ENCODE measurements at regions not wholly inside any gene's neighbourhood (a gene's known extent, or its start where the extent isn't known, plus 50 kb on each side); places are given as distances from the start of the nearest gene placed in this dataset.
"Not testable (repeated sequence)": the region's sequence is repeated elsewhere in the genome, so short reads cannot be mapped to it uniquely, and the experiment has no call there.

DNA sequence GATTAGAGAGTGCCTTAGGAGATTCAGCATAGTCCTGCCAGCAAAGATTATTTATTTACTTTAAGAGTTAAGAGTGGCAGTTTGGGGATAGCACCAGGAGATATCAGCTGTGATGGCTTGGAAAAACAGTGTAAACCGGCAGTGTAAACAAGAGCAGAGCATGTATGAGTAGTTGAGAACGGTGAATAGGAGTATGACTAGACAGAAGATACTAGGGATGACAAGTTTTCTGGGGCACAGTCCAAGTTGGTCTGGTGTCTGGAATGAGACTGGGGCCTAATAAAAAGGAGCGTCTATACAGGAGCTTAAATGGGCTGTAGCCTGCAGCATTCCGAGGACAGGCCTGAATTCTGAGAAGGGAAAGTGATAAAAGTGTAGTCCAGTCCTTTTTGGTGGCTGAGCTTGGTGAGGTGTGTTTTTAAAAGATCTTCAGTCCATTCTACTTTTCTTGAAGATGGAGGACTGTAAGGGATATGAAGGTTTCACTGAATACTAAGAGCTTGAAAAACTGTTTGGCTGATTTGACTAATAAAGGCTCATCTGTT, 117.8 kb downstream of the TLR5 start:
- not testable (repeated sequence) for DNase-seq

DNA sequence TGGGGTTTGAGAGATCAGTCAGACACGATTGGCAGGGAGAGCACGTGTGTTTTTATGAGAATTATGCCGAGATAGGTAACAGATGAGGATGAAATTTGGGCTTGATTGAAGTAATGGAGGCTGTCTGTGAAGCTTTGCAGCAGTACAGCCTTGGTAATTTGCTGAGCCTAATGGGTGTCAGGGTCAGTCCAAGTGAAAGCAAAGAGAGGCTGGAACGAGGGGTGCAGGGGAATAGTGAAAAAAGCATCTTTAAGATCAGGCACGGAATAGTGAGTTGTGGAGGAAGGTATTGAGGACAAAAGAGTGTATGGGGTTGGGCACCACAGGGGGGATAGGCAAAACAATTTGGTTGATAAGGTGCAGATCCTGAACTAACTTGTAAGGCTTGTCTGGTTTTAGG, 116.4 kb downstream of the TLR5 start:
- DNase-seq = not testable (repeated sequence)

DNA sequence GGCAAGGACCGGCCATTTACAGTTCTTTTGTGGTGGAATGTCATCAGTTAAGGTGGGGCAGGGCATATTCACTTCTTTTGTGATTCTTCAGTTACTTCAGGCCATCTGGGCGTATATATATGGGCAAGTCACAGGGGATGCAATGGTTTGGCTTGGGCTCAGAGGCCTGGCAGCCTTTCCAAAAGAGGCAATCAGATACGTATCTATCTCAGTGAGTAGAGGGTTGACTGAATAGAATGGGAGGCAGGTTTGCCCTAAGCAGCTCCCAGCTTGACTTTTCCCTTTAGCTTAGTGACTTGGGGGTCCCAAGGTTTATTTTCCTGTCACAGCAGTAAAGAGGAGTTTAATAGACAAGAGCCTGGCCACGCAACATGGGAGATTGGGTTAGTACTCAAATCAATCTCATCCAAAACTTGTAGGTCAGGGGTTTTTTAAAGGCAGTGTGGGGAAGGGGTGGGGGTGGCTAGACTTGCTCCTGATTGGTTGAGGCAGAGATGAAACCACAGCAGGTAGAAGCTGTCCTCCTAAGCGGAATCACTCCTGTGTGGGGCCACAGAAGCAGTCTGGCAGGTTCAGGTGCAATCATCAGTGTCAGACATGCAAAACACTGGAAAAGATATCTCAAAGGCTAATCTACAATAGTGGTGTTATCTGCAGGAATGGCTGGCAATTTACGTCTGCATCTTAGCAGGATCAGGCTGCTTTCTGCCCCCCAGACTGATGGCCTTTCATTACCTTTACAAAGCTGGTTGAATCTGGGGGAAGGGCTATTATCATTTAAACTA, 112.9 kb downstream of the TLR5 start:
- DNase-seq = no peak

DNA sequence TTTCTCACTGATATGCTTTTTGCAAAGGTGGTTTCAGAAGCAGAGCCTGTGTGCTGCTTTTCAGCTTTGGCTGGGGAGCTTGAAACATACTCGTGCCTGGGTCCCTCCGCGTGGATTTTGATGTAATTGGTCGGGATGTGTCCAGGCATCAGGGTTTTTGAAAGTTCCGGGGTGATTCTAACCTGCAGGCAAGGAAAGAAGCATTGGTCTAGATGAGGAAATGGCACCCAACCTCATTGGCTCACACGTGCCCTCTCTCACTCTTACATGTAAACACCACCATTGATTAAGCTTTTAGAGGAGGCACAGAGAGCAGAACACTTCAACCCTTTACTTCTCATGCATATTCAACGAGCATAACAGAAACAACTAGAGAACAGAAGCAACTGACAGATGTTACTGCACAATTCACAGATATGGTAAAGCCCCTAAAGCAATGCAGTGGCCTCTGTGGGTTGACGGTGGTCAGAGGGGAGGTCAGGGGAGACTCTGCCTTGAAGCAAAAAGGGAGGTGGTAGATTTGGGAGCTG, 112.1 kb downstream of the TLR5 start:
- no peak for DNase-seq

DNA sequence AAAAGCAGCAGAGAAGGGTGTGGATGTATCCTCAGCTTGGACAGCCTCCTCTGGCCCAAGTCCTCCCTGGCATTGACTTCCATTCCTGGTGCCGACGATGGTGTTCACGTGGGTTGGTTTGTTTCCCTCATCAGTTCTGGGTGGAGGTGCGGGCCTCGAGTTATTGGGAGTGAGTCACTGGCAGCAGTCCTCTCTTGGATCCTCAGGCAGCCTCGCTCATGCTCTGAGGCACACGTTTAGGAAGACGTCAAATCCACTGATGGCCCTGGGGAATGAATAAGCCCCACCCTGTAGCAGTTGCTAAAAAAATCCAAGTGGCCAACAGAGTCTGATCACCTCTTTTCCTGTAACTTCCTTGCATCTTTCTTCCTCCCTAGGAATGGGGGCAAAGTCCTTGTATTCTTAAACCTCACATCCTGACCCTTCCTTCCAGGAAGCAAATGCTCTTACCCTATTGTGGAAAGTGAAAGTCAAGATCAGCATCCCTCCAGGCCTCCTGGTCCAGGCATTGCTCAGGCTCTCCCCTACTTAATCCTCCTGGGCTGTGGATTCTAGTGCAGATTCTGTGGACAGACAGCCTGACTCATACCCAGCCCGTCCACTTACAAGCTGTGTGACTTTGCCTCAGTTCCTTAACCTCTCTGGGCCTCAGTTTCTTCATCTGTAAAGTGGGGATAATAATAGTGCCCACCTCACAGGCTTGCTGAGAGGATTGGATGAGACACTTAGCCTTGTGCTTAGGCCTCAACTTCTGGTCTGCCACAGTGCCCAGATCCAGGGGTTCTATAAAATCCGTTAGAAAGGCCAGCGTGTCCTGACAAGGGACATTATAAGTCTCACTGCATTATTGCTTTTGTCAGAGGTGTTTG, 111.1 kb downstream of the TLR5 start:
- DNase-seq = no peak

DNA sequence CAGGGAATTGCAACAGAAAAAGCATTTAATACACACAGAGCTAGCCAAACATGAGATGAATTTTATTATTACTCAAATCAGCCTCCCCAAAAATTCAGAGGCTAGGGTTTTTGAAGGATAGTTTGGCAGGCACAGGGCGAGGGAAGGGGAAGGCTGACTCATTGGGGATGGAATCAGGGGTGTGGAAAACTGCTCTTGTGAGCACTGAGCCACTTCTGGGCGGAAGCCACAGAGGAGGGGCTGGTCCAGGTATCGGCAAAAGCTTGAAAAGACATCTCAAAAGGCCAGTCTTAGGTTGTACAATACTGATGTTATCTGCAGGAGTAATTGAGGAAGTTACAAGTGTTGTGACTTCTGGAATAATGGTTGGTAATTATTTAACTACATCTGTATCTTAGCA, 109.4 kb downstream of the TLR5 start:
- no peak for DNase-seq

DNA sequence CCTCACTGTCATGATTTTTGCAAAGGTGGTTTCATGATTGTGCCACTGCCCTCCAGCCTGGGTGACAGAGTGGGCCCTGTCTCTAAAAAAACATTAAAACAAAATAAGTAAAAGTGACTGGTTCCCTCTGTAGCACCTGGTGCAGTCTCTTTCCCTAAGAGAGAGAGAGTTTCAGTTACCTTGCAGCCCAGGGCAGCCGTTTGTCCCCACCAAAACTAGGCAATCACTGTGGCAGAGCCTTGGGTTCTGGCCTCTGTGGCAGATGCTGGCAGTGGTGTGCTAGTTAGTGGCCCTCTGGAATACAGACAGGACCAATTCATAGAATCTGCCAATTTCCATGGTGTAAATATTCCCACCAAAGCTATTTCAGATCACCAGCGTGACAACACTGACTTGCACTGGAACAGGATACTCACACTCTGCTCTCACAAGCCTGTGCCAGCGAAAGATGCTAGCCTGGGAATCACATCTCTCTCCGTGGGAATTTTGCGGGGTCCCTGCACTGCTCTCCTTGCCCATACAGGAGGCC, 108.7 kb downstream of the TLR5 start:
- no peak for DNase-seq

DNA sequence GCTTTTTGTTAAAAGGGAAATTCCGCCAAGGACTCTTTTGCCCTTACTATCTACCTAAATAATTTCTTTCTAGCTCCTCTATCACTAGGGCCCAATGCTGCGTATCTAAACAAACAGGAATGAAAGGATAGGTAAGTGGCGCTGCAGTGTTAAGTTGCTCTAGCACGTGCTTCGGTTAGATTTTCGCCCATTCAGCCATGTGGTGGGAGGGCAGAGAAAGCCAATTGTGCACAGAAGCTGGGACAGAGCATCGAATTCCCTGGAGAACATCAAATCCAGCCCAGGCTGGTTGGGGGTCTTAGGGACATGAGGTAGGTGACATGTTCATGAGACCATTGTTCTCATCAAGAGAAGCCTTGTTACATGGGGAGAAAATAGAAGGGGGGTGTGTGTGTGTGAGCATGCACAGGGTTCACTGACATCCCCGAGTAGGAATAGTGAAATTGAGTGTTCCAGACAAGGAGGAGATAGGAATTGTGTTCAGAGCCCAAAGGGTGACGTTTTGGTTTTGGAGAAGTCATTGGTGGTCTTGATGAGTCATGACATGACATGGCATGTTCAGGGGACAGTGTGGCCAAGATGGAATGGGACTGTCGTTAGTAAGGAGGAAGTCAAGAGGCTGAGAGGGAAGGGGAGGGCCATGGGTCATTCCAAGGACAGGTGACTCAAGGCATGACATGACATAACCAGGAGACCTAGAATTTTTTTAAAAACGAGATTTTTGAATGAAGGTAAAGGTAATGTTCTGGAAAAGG, 107.1 kb downstream of the TLR5 start:
- DNase-seq = no peak

DNA sequence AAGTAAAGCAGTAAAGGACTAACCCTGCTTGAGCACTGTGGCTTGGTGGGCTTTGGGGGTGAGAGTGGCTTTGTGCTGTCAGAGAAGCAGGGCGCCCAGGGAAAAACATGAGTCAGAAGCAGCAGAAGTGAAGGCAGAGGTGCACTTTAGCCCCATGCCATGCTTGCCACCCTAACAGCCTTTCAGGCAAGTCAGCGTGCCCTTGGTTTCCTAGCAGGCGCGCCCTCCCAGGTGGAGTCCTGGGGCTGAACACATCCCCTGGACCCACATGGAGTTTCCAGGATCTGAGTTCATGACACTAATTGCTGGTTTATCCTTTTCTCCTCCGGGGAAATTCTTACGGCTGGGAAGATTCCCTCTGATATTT, 106.6 kb downstream of the TLR5 start:
- no peak for DNase-seq

DNA sequence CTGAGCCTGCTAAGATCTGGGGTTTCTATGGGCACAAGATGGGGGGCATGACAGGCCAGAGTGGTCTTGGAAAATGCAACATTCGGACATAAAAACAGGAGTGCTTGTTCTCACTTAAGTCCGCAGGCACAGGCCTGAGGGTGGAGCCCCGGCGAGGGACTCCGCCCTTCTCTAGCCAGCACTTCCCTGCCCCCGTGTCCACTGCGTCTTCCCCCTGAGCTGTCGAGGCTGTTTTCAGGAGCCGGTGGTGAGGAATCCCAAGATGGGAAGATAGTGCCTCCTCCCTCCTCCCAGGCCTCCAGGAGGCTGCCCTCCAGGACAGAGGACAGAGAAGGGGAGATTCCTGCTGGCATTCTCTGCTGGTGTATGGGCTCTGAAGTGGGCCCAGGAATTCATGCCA, 105.2 kb downstream of the TLR5 start:
- DNase-seq = no peak

DNA sequence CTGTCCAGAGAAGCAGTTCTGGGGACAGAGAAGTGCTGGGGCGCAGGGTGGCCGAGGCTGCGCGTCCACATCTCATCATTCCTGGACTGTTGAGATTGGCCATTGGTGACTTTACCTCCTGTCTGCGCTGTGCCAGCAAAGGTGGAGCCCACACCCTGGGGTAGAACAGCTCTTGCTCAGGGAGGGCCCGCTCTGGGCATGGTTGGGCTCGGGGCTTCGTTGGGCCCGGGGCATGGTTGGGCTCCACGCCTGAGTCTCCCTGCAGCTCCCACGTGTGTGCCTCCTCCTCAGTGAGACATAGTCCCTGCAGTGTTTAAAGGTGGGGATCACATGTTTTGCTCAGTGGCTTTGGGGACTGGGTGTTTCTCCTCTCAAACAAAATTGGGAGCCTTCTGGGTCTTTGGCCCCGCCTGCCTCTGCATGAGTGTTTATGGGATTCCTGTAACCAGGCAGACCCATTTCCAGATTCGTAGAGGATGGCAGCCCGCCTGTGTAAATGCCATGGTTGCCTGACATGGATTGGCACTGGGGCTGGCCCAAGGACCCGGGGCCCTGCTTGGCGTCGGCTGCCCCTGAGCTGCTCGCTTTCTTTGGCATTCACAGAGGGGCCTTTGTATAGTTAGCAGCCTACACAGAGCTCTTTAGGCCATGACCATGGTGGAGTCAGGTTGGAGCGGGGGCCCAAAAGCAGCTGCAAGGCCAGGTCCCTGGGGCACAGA, 104.6 kb downstream of the TLR5 start:
- DNase-seq = no peak

DNA sequence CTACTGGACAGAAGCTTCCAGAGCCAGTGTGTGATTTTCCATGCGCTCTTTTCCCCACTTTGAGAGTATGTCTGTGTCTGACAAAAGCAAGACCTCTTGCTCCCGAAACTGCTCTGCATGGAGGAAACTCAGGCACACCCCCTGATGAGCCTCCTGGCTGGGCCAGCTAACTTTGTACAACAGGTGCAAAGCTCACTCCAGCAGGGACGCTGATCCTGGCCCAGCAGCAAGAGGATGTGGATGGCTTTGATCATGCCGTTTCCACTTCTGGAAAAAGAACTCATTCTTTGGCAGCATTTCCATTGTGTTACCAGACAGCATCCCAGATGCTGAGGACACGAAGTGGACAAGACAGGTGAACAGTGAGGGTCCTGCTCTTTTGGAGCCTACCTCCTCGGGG, 103.1 kb downstream of the TLR5 start:
- no peak for DNase-seq

DNA sequence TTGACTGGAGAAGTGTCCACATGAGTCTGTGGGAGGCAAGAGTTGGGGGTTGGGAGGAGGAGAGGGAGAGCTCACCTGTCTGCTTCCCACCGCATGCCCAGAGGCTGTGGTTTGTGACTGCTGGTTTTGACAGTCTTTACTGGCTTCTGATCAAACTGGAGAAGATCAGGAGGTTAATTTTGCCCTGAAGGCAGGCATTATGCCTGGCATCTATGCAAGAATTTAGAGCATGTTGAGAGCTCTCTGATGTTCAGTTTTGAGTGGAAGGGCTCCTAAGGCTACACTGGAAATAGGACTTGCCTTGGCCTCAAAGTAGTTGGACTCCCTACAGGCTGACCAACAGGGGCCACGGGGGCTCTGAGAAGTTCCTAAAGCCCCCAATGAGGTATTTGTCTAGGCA, 101.6 kb downstream of the TLR5 start:
- no peak for DNase-seq

DNA sequence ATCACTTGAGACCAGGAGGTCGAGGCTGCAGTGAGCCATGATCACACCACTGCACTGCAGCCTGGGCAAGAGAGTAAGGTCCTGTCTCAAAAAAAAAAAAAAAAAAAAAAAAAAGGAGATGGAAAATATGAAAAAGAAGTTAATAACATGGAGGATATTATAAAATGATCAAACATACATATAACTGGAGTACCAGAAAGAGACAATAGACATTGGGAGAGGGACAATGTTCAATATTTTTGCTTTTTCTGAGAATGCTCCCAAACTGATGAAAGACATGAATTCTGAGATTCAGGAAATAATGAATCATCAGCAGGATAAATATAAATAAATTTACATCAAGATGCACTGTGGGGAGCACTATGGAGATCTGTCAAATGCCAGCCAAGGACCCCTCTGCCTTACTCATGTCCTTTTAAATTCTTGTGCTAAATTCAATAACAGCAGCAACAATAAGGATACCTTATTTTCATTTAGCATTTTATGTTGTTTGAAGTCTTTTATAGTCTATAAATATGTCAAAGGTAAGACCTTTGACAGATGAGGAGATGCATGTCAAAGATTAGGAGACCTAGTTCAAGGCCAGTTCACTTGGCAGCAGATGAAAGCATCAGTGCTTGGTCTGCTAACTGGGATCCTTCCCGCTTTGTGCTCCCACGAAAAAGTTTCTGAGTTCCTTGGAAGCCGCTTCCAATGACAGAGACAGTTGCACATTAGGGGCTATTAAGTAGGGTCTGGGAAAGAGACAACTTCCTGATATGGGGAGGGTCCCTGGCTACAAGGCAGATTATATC, 97.7 kb downstream of the TLR5 start:
- no peak for DNase-seq

DNA sequence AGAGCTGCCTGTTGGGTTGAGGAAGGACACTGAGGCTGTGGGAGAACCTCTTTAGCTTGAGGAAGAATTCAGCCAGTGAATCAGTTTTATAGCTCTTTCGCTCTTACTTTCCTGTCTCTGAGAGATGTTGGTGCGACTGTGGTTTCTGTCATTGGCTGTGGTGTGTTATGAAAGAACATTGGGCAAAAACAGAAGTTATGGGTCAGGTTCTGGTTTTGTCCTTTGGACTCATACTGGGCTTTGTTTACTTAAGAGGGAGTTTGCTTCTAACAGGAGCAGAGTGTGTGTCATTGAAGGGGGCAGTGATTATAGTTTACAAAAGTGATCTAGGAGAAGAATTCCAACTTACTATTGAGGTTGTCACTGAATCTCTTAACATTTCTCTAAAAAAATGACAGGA, 97.0 kb downstream of the TLR5 start:
- no peak for DNase-seq

DNA sequence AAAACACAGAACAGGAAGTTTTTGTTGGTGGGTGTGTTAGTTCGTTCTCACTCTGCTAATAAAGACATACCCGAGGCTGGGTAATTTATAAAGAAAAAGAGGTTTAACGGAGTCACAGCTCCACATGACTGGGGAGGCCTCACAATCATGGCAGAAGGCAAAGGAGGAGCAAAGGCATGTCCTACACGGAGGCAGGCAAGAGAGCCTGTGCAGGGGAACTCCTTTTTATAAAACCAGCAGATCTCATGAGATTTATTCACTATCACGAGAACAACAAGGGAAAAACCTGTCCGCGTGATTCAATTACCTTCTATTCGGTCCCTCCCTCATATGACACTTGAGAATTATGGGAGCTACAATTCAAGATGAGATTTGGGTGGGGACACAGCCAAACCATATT, 96.6 kb downstream of the TLR5 start:
- DNase-seq = not testable (repeated sequence)

DNA sequence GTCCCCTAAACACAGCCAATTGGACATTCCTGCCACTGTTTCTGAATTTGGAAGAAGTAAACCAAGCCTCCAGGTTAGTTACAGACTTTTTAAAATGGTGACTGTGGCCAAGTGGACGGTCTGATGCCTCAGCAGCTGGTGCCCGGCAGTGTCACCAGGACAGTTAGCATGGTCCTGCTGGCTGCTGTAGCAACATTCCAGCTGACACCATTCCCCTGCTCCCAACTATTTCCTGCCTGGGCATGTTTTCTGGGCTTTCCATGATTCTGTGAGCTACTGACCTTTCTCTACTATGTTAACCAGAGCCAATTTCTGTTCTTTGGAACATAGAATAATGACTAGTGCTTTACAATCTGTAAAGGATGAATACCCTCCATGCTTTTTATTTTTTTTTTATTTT, 95.0 kb downstream of the TLR5 start:
- no peak for DNase-seq

DNA sequence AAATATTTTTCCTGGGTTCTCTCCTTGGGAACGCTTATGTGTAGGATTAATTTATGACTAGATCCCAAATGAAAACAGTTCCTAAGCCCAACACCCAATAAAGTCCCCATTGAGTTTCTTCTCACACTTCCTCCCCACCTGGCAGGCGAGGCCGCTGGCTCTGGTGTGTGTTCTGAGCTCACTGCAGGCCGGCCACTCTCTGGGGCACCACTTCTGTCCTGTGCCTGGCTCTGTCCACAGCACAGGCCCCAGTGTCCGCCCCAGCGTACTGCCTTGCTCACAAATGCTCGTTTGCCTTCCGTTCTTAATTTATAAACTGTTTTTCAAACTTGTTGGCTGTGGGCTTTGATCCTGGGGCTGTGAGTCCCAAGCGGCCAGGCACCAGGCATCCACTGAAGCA, 90.6 kb downstream of the TLR5 start:
- no peak for DNase-seq

DNA sequence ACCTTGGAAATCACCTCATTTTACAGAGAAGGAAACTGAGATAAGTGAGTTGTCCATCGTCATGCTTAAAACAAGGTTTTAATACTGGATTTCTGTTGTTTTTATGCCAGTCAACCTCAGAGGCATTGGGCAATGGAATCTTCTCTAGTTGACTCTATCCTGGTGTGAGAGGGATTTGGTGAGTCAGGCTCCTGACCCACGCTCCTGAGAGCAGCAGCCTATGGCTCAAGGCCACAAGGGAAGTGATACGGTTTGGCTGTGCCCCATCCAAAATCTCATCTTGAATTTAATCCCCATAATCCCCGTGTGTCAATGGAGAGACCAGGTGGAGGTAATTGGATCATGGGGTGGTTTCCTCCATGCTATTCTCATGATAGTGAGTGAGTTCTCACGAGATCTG, 90.1 kb downstream of the TLR5 start:
- no peak for DNase-seq

DNA sequence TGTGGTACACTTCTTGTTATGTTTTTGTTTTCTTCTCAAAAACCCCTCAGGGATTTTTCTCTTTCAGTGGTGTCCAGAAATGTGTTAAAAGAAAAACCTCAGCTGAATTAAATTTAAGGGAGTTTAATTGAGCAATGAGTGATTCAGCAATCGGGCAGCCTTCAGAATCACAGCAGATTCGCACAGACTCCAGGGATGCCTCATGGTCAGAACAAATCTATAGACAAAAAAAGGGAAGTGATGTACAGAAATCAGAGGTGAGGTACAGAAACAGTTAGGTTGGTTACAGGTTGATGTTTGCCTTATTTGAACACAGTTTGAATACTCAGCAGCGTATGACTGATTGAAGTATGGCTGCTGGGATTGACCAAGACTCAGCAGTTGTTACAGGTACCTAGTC, 86.2 kb downstream of the TLR5 start:
- no peak for DNase-seq

DNA sequence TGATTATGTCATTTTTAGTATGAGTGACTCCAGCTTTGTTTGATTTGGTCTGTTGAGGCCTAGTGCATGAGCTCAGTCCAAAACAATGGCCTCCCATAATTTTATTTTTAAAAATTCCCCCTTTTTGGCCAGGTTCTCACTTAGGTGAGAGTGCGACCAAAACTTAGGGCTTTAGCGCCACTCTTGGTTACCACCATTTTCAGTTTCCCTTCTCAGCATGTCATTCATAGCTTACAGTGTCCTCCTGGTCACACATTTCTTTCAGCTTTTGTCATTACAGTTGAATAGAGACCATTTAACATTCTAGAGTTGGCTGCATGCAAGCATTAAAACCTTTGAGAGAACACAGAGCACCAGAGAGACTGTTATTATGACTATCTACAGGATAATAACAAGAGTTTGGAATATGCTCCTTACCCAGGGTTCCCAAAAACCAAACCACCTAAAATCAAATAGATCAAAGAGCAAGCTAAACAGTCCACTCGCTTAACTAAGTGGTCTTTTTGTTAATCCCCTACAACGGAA, 85.4 kb downstream of the TLR5 start:
- no peak for DNase-seq

Measured in hippocampal formation (tissue), 2 donors.